ENCODE measurements at regions not wholly inside any gene's neighbourhood (a gene's known extent, or its start where the extent isn't known, plus 50 kb on each side); places are given as distances from the start of the nearest gene placed in this dataset.

- Histone ChIP-seq H3K79me2 (ENCODE audit: control insufficient read depth, insufficient read depth, low read length) (no peaks in the 10 kb centered on the region), H3K4me1 (ENCODE audit: control insufficient read depth, extremely low read depth, insufficient read depth, low read length) (no peaks in the 10 kb centered on the region), H3K9me3 (ENCODE audit: control insufficient read depth, insufficient read depth, low read depth, low read length) (no peaks in the 10 kb centered on the region), H2AFZ (ENCODE audit: low read length) (no peak overlapping the region), H3K4me3 (replicated peaks in 1 of 4; ENCODE audit: control extremely low read depth in 1 of 4, insufficient read depth in 1 of 4, low read depth in 3 of 4, low read length in 4 of 4) (no peak overlapping the region), H3K36me3 (ENCODE audit: control insufficient read depth, insufficient read depth, low read length) (no peaks in the 10 kb centered on the region), H3K4me2 (ENCODE audit: extremely low read depth, insufficient read depth, low read length) (no peak overlapping the region), H3K9ac (ENCODE audit: insufficient read depth, low read length) (no peak overlapping the region), H3K27ac (ENCODE audit: insufficient read depth, low read length) (no peak overlapping the region), H3K27me3 (ENCODE audit: control insufficient read depth, insufficient read depth, low read length) (no peaks in the 10 kb centered on the region), H4K20me1 (ENCODE audit: control insufficient read depth, extremely low read depth, insufficient read depth, low read length) (no peaks in the 10 kb centered on the region)
- no peak for DNase-seq (ENCODE audit: low read depth in 2 of 2)
- TF ChIP-seq EZH2 (IDR thresholded peaks at IDR 0.05; ENCODE audit: low read length, missing control alignments) (no peak), CTCF (conservative IDR thresholded peaks at IDR 0.05 in 1 of 2, IDR thresholded peaks at IDR 0.05 in 1 of 2; ENCODE audit: low read depth in 1 of 2, low read length in 2 of 2) (no peak)
These were observed 185.7 kb downstream of the SUCLG1 start for GRCh38 chr2:84273406-84273805.

- H3K79me2 ChIP-seq (ENCODE audit: control insufficient read depth, insufficient read depth, low read length), result no peaks in the 10 kb centered on the region
- H3K4me1 ChIP-seq (ENCODE audit: control insufficient read depth, extremely low read depth, insufficient read depth, low read length), result no peaks in the 10 kb centered on the region
- no peak overlapping the region for H3K27ac ChIP-seq (ENCODE audit: insufficient read depth, low read length)
- TF ChIP-seq EZH2 (IDR thresholded peaks at IDR 0.05; ENCODE audit: low read length, missing control alignments), result no peak
- no peak for TF ChIP-seq CTCF (conservative IDR thresholded peaks at IDR 0.05 in 1 of 2, IDR thresholded peaks at IDR 0.05 in 1 of 2; ENCODE audit: low read depth in 1 of 2, low read length in 2 of 2)
- H3K9ac ChIP-seq (ENCODE audit: insufficient read depth, low read length), result no peak overlapping the region
- no peaks in the 10 kb centered on the region for H3K9me3 ChIP-seq (ENCODE audit: control insufficient read depth, insufficient read depth, low read depth, low read length)
- H2AFZ ChIP-seq (ENCODE audit: low read length), result no peak overlapping the region
- H3K27me3 ChIP-seq (ENCODE audit: control insufficient read depth, insufficient read depth, low read length), result no peaks in the 10 kb centered on the region
- H3K36me3 ChIP-seq (ENCODE audit: control insufficient read depth, insufficient read depth, low read length), result no peaks in the 10 kb centered on the region
- no peak overlapping the region for H3K4me3 ChIP-seq (replicated peaks in 1 of 4; ENCODE audit: control extremely low read depth in 1 of 4, insufficient read depth in 1 of 4, low read depth in 3 of 4, low read length in 4 of 4)
- DNase-seq (ENCODE audit: low read depth in 2 of 2), result no peak
- no peaks in the 10 kb centered on the region for H4K20me1 ChIP-seq (ENCODE audit: control insufficient read depth, extremely low read depth, insufficient read depth, low read length)
- no peak overlapping the region for H3K4me2 ChIP-seq (ENCODE audit: extremely low read depth, insufficient read depth, low read length)
These were observed 187.1 kb downstream of the SUCLG1 start for GRCh38 chr2:84271977-84272376.

GRCh38 chr2:84257831-84258230, 201.2 kb downstream of the SUCLG1 start:
- H3K79me2 ChIP-seq (ENCODE audit: control insufficient read depth, insufficient read depth, low read length), result no peaks in the 10 kb centered on the region
- H3K9me3 ChIP-seq (ENCODE audit: control insufficient read depth, insufficient read depth, low read depth, low read length), result no peaks in the 10 kb centered on the region
- H3K4me2 ChIP-seq (ENCODE audit: extremely low read depth, insufficient read depth, low read length), result no peak overlapping the region
- no peaks in the 10 kb centered on the region for H3K27me3 ChIP-seq (ENCODE audit: control insufficient read depth, insufficient read depth, low read length)
- no peak for TF ChIP-seq EZH2 (IDR thresholded peaks at IDR 0.05; ENCODE audit: low read length, missing control alignments)
- no peak for TF ChIP-seq CTCF (conservative IDR thresholded peaks at IDR 0.05 in 1 of 2, IDR thresholded peaks at IDR 0.05 in 1 of 2; ENCODE audit: low read depth in 1 of 2, low read length in 2 of 2)
- no peak overlapping the region for H2AFZ ChIP-seq (ENCODE audit: low read length)
- H3K4me1 ChIP-seq (ENCODE audit: control insufficient read depth, extremely low read depth, insufficient read depth, low read length), result no peaks in the 10 kb centered on the region
- no peak overlapping the region for H3K27ac ChIP-seq (ENCODE audit: insufficient read depth, low read length)
- no peak overlapping the region for H3K4me3 ChIP-seq (replicated peaks in 1 of 4; ENCODE audit: control extremely low read depth in 1 of 4, insufficient read depth in 1 of 4, low read depth in 3 of 4, low read length in 4 of 4)
- no peaks in the 10 kb centered on the region for H4K20me1 ChIP-seq (ENCODE audit: control insufficient read depth, extremely low read depth, insufficient read depth, low read length)
- no peaks in the 10 kb centered on the region for H3K36me3 ChIP-seq (ENCODE audit: control insufficient read depth, insufficient read depth, low read length)
- DNase-seq (ENCODE audit: low read depth in 2 of 2), result no peak
- no peak overlapping the region for H3K9ac ChIP-seq (ENCODE audit: insufficient read depth, low read length)

Data from fibroblast of lung (primary cell).